Subcutaneous abdominal adipose tissue (tissue), 5 donors: ENCODE measurements at regions not wholly inside any gene's neighbourhood (a gene's known extent, or its start where the extent isn't known, plus 50 kb on each side); places are given as distances from the start of the nearest gene placed in this dataset.

Experiments used
- H3K27ac ChIP-seq: one replicate; pipeline ENCODE4 v1.7.0; 2013; ENCODE audit warnings: low read depth, mild to moderate bottlenecking, inconsistent platforms, low read length, moderate library complexity
- H3K27me3 ChIP-seq, 5 donors: one replicate each; pipeline ENCODE4 v1.7.0; 2013; ENCODE audit warnings: low read length in 5 of 5, inconsistent platforms in 1 of 5; ENCODE audit not compliant: control insufficient read depth in 5 of 5, insufficient read depth in 4 of 5
- H3K36me3 ChIP-seq, 5 donors: one replicate each; pipeline ENCODE4 v1.7.0; 2013; ENCODE audit warnings: low read length in 5 of 5; ENCODE audit not compliant: control insufficient read depth in 5 of 5, insufficient read depth in 5 of 5
- H3K4me1 ChIP-seq, 5 donors: one replicate each; pipeline ENCODE4 v1.7.0; 2013; ENCODE audit warnings: low read length in 5 of 5, mild to moderate bottlenecking in 3 of 5, moderate library complexity in 1 of 5; ENCODE audit not compliant: control insufficient read depth in 5 of 5, insufficient read depth in 5 of 5
- H3K4me3 ChIP-seq, 5 donors: one replicate each; pipeline ENCODE4 v1.7.0; 2013; ENCODE audit warnings: low read length in 5 of 5, low read depth in 1 of 5
- H3K9ac ChIP-seq, 5 donors: one replicate each; pipeline ENCODE4 v1.7.0; 2013; ENCODE audit warnings: low read length in 5 of 5, mild to moderate bottlenecking in 4 of 5, moderate library complexity in 3 of 5
- H3K9me3 ChIP-seq, 5 donors: one replicate each; pipeline ENCODE4 v1.7.0; 2013; ENCODE audit warnings: low read length in 5 of 5; ENCODE audit not compliant: control insufficient read depth in 5 of 5
- donor health status: healthy.
- donor health status: healthy.
- donor health status: healthy.
- donor health status: healthy.
- donor health status: healthy.

DNA sequence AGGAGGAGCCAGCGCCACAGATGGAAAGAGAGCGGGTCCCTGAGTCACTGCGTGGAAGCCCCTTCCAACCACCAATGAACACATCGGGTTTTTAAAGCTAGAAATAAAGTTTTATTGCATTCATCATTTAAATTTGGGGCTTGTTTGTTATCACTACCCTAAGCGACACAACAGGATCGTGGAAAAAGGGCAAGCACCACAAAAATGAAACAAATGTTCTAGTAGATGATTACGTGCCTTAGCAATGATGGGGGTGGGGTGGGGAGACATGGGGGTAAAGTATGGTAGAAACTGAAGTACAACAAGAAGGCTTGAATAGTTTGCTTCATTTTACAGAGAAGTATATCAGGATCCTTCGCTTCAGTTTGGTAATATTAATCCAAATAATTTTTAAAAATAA is 221.6 kb upstream of the ATP10A start:
- Histone ChIP-seq H3K4me1 (peaks cover 0 to 25% (median 14%) of the 10 kb centered on the region in 5 donors), H3K27ac (no peak overlapping the region), H3K36me3 (no peaks in the 10 kb centered on the region), H3K27me3 (no peaks in the 10 kb centered on the region), H3K4me3 (no peak overlapping the region), H3K9ac (no peak overlapping the region), H3K9me3 (no peaks in the 10 kb centered on the region)

DNA sequence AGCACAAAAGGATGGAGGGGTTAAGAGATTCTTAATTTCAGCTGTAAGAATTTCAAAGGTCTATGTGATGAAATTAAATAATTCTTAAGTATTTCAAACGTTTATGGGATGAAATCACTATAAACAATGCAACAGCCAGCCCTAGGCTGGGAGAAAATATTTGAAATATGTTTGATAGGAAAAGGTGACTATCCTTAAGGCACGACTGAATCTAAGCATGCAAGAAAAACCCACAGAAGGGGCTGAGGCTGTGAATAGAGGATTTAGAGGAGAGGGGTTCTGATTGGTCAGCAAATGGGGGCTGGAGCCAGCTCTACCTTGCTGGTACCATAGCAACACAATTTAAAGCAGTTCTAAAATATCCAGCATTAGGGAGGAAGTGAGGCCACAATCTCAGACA is 220.8 kb upstream of the ATP10A start:
- no peaks in the 10 kb centered on the region for H3K9me3 ChIP-seq
- H3K36me3 ChIP-seq: no peaks in the 10 kb centered on the region
- H3K9ac ChIP-seq: no peak overlapping the region
- H3K27ac ChIP-seq: no peak overlapping the region
- no peaks in the 10 kb centered on the region for H3K27me3 ChIP-seq
- peaks cover 0 to 25% (median 14%) of the 10 kb centered on the region in 5 donors for H3K4me1 ChIP-seq
- H3K4me3 ChIP-seq: no peak overlapping the region

DNA sequence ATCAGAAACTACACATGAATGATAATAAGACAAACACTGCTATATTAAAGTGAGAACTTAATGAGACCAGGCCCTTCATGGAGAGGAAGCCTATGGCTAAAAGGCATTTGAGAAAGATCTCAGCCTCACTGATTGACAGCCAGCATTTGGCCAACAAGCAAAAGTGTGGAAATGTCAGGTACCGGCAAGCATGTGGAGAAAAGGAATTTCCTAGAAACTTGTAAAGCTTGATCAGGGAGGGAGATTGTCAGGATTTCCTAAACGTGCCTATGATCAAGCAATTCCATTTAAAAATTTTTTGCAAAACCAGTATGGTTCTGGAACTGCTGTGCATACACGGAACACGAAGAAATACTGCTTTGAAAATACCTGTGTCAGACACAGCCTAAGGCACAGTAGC is 220.3 kb upstream of the ATP10A start:
- Histone ChIP-seq H3K4me1 (peaks cover 0 to 25% (median 14%) of the 10 kb centered on the region in 5 donors), H3K36me3 (no peaks in the 10 kb centered on the region), H3K9me3 (no peaks in the 10 kb centered on the region), H3K27ac (no peak overlapping the region), H3K9ac (peak overlapping the region in 1 of 5 donors; percentile 84), H3K4me3 (peak overlapping the region in 1 of 5 donors; percentile 80), H3K27me3 (no peaks in the 10 kb centered on the region)

DNA sequence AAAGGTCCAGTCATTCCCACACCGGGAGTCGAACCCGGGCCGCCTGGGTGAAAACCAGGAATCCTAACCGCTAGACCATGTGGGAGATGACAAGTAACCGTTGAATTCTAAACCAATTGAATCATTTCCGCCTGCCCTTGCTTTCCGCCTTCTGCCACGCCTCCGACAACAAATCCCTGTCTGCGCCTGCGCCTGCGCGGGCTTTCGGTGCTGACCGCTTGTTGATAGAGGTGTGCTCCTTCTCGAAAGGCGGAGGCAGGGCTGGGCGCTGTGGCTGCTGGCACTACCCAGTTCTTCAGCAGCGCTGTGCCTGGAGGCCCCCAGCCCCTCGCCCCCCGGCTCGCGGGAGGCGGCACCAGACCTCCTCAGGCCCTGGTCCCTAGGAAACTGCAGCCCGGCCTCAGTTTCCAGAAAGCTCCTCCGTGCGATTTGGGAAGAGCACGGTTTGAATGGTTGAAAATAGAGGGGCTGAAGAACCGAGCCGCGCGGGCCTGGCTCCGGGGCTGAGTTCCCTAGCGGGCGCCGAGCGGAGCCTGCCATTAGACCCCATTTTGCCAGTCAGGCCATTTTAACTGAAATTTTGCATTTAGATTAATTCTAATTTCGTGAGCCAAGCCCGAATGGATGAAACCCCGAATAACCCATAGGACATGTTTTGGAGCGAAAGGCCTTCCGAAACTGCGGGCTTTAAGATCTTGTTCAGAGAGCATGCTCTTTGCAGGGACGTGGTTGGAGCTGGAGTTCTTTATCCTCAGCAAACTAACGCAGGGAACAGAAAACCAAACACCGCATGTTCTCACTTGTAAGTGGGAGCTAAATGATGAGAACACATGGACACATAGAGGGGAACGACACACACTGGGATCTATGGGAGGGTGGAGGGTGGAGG is 219.3 kb upstream of the ATP10A start:
- no peaks in the 10 kb centered on the region for H3K27me3 ChIP-seq
- H3K36me3 ChIP-seq: no peaks in the 10 kb centered on the region
- H3K4me1 ChIP-seq: peaks cover 0 to 25% (median 14%) of the 10 kb centered on the region in 5 donors
- H3K4me3 ChIP-seq: peak overlapping the region; percentile 79 to 83 (median 82)
- H3K9me3 ChIP-seq: no peaks in the 10 kb centered on the region
- peak overlapping the region; percentile 71 to 84 (median 79) for H3K9ac ChIP-seq
- H3K27ac ChIP-seq: peak overlapping the region; percentile 86

DNA sequence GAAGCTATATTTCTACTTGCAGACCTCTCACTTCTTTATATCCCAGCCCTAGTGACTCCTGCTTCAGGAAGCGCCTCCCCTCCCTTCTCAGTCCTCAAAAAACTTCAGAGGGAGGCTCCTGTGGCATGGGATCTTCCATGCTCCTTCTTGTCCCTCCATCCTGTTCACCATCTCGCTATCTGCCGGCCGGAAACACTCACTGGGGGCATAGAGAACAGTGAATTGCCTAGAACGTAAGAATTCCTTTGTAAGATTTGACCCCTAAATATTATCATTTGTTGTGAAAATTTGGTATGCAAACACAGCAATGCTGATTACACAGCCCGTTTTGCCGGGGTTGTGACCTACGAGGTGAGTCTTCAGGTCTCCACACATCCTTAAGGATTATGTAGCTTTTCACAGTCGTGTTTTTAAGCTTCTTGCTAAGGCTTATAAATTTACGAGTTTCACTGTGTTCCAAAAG is 218.7 kb upstream of the ATP10A start:
- H3K4me3 ChIP-seq: peak overlapping the region in 4 of 5 donors; percentile 19 to 80 (median 30)
- no peaks in the 10 kb centered on the region for H3K9me3 ChIP-seq
- no peaks in the 10 kb centered on the region for H3K36me3 ChIP-seq
- H3K27me3 ChIP-seq: no peaks in the 10 kb centered on the region
- H3K27ac ChIP-seq: no peak overlapping the region
- no peak overlapping the region for H3K9ac ChIP-seq
- H3K4me1 ChIP-seq: peaks cover 0 to 25% (median 14%) of the 10 kb centered on the region in 5 donors

DNA sequence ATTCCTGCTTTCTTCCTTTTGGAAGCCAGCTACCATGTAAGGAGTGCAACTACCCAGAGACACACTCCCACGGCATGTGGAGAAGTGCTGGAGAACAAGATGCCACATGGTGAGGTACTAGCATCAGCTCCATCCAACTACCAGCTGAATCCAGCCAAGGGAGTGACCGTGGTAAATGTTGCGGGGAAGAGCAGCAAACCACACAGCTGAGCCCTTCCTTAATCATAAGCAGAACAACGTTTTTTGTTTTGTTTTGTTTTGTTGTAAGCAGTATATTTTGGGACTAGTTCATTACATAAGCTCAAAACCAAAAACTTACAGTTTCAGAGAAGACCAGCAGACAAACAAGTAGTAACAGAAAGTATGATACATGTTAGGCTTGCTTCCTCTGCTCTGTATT is 212.6 kb upstream of the ATP10A start:
- H3K36me3 ChIP-seq: no peaks in the 10 kb centered on the region
- no peak overlapping the region for H3K27ac ChIP-seq
- no peaks in the 10 kb centered on the region for H3K9me3 ChIP-seq
- no peak overlapping the region for H3K9ac ChIP-seq
- H3K4me1 ChIP-seq: peaks cover 0 to 8% (median 4%) of the 10 kb centered on the region in 5 donors
- peaks cover 0 to 4% (median 2%) of the 10 kb centered on the region in 5 donors for H3K27me3 ChIP-seq
- H3K4me3 ChIP-seq: no peak overlapping the region

DNA sequence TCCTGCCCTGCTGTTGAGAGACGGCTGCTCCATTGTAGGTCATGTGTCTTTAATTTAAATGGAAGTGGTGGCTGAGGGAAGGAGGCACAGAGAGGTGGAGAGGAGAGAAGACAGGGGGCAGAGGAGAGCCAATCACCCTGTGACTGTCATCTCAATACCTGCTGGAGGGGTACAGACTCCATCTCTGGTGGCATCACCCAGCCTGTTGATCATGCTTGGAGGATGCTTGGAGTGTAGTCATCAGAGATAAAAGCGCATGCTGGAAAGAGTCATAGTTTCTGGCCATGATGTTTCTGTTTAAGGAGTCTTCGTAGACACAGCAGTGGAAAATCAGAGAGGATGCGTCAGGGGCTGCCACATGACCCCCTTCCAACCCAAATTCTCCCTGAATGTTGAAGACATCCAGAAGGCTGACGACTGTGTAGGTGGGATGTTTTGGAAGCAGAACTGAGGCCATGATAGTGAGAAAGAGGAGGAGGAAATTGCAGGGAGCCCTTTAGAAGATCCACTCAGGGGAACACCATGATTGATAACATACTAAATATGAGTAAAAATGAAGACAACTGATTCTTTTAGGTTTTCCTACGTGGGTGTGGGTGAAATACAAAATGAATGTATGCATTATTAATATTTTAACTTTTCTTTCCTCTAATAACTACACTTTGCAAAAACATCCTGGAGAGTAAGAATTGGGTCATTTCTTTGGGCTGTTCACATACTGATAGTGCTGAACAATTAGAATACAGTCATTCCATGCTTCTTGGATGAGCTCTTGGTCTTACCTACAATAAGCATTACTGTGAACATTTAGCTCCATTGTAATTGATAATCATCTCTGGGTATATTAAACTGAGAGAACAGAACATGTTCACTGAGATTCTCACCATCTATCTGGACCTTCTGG is 210.6 kb upstream of the ATP10A start:
- no peaks in the 10 kb centered on the region for H3K9me3 ChIP-seq
- H3K27ac ChIP-seq: no peak overlapping the region
- H3K4me3 ChIP-seq: no peak overlapping the region
- peaks cover 0 to 4% (median 2%) of the 10 kb centered on the region in 5 donors for H3K27me3 ChIP-seq
- H3K4me1 ChIP-seq: no peaks in the 10 kb centered on the region
- no peak overlapping the region for H3K9ac ChIP-seq
- no peaks in the 10 kb centered on the region for H3K36me3 ChIP-seq

DNA sequence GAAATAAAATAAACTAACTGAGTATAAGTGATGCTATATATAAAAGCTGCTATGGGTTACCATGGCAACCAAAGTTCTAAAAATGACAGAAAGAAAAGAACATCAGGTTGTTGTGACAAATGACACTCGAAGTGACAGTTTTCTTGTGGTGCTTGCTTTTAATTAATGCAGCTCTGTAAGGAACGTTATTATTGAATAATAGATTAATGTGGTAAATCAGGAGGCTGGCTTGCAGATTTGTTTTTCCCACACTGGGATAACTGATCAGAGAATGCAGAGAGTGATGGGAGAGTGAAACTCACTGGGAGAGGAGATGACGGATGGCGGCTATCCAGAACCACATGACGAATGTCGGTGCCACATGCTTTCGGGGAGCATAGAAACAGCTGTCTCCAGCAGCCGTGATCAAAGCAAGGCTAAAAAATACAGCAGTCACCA is 207.0 kb upstream of the ATP10A start:
- H3K36me3 ChIP-seq: no peaks in the 10 kb centered on the region
- no peak overlapping the region for H3K27ac ChIP-seq
- peaks cover 0 to 5% (median 0%) of the 10 kb centered on the region in 5 donors for H3K4me1 ChIP-seq
- H3K4me3 ChIP-seq: no peak overlapping the region
- H3K9me3 ChIP-seq: peaks cover 0 to 2% (median 0%) of the 10 kb centered on the region in 5 donors
- H3K9ac ChIP-seq: no peak overlapping the region
- H3K27me3 ChIP-seq: peaks cover 0 to 4% (median 2%) of the 10 kb centered on the region in 5 donors

DNA sequence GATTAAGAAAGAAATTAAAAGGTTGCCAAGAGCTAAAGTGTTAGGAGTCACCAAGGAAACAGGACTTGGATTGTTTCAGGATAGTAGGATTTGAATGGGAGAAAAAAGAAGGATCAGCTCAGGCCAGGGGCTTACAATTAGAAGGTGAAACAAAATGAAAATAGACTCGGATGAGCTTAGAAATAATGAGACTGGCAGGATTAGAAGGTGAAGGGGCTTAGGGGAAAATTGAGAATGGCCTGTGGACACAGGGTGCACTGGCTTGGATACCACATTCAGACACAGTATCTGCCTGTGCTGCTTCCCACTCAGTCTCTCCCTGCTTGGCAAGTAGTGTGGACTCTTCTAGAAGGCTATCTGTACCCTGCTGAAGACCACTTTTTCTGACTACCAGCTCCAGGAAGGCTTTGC is 206.1 kb upstream of the ATP10A start:
- H3K27ac ChIP-seq: no peak overlapping the region

More for the DNA sequence above, 206.1 kb upstream of the ATP10A start:
- Histone ChIP-seq H3K36me3 (no peaks in the 10 kb centered on the region), H3K4me3 (no peak overlapping the region), H3K27me3 (peaks cover 0 to 4% (median 2%) of the 10 kb centered on the region in 5 donors), H3K9ac (no peak overlapping the region), H3K4me1 (peaks cover 0 to 5% (median 0%) of the 10 kb centered on the region in 5 donors), H3K9me3 (peaks cover 0 to 2% (median 0%) of the 10 kb centered on the region in 5 donors)
